Astrocyte (in vitro differentiated cells and primary cell): ENCODE measurements at regions not wholly inside any gene's neighbourhood (a gene's known extent, or its start where the extent isn't known, plus 50 kb on each side); places are given as distances from the start of the nearest gene placed in this dataset.

ENCODE experiments used
- EZH2 ChIP-seq: IDR thresholded peaks from 2 replicates; pipeline ENCODE4 v1.6.1; 2012; ENCODE audit warnings: mild to moderate bottlenecking, low read length, inconsistent platforms; ENCODE audit not compliant: insufficient read depth
- TF ChIP-seq, protein P1 (sequence below): IDR thresholded peaks from 2 replicates; pipeline ENCODE4 v1.5.1; 2011; ENCODE audit warnings: low read depth, mild to moderate bottlenecking, inconsistent platforms, low read length, moderate library complexity; ENCODE audit not compliant: insufficient read depth

DNA sequence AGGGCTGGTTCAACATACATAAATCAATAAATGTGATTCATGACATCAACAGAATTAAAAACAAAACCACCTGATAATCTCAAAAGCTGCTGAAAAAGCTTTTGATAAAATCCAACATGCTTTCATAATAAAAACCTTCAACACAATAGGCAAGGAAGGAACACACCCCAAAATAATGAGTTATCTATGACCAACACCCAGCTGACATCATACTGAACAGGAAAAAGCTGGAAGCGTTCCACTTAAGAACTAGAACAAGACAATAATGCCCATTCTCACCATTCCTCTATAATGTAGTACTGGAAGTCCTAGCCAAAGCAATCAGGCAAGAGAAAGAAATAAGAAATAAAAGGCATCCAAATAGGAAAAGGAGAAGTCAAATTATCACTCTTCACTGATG lies 116.2 kb upstream of the FREM2 start:
- TF ChIP-seq, protein P1, sequence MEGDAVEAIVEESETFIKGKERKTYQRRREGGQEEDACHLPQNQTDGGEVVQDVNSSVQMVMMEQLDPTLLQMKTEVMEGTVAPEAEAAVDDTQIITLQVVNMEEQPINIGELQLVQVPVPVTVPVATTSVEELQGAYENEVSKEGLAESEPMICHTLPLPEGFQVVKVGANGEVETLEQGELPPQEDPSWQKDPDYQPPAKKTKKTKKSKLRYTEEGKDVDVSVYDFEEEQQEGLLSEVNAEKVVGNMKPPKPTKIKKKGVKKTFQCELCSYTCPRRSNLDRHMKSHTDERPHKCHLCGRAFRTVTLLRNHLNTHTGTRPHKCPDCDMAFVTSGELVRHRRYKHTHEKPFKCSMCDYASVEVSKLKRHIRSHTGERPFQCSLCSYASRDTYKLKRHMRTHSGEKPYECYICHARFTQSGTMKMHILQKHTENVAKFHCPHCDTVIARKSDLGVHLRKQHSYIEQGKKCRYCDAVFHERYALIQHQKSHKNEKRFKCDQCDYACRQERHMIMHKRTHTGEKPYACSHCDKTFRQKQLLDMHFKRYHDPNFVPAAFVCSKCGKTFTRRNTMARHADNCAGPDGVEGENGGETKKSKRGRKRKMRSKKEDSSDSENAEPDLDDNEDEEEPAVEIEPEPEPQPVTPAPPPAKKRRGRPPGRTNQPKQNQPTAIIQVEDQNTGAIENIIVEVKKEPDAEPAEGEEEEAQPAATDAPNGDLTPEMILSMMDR: no peak
- TF ChIP-seq EZH2: no peak
